Erythroblast (primary cell): ENCODE measurements at regions not wholly inside any gene's neighbourhood (a gene's known extent, or its start where the extent isn't known, plus 50 kb on each side); places are given as distances from the start of the nearest gene placed in this dataset.

Experiments
- GATA1 ChIP-seq: IDR thresholded peaks from 2 replicates; pipeline ENCODE4 v1.6.1; 2011; ENCODE audit warnings: low read depth, mild to moderate bottlenecking, control low read depth, low read length, moderate library complexity
- POLR2A ChIP-seq: IDR thresholded peaks from 2 replicates; pipeline ENCODE4 v1.6.1; 2011; ENCODE audit warnings: mild to moderate bottlenecking, low read length

- no peak for TF ChIP-seq POLR2A
- TF ChIP-seq GATA1, result no peak
Measured at GRCh38 chr1:118325550-118326225, 140.7 kb upstream of the SPAG17 start.
